RWPE2 (cell line): ENCODE measurements at regions not wholly inside any gene's neighbourhood (a gene's known extent, or its start where the extent isn't known, plus 50 kb on each side); places are given as distances from the start of the nearest gene placed in this dataset.
A peak's percentile ranks its signal among the peaks of the same experiment; 100 is the strongest.

Experiments
- ATAC-seq: fragments of 200-7000 bp; cut with Tn5 transposase; 3 replicates; pipeline ENCODE4 v1.9.1; 2021; ENCODE audit warnings: low read depth
- DNase-seq: peaks from one replicate; pipeline ENCODE4 v3.0.0-alpha.2; 2020; ENCODE audit warnings: low spot score
- H3K27ac ChIP-seq: fragments of 450-650 bp; 2 replicates; pipeline ENCODE4 v1.5.1; 2017; ENCODE audit warnings: mild to moderate bottlenecking; ENCODE audit not compliant: poor library complexity, severe bottlenecking
- H3K27me3 ChIP-seq: fragments of 250-450 bp; sonication (Bioruptor Pico); 2 replicates; pipeline ENCODE4 v1.5.1; 2021; ENCODE audit warnings: mild to moderate bottlenecking, moderate library complexity; ENCODE audit not compliant: insufficient read depth, poor library complexity, severe bottlenecking
- H3K36me3 ChIP-seq: fragments of 250-450 bp; sonication (Bioruptor Pico); 2 replicates; pipeline ENCODE4 v1.5.1; 2020; ENCODE audit warnings: low read depth, mild to moderate bottlenecking, moderate library complexity
- H3K4me1 ChIP-seq: fragments of 250-450 bp; sonication (Bioruptor Pico); 2 replicates; pipeline ENCODE4 v1.5.1; 2021; ENCODE audit warnings: mild to moderate bottlenecking, moderate library complexity; ENCODE audit not compliant: insufficient read depth, poor library complexity, severe bottlenecking
- H3K4me3 ChIP-seq: fragments of 250-450 bp; sonication (Bioruptor Pico); 2 replicates; pipeline ENCODE4 v1.5.1; 2021; ENCODE audit warnings: mild to moderate bottlenecking, moderate library complexity; ENCODE audit not compliant: severe bottlenecking
- H3K9me3 ChIP-seq: fragments of 250-450 bp; sonication (Bioruptor Pico); 2 replicates; pipeline ENCODE4 v1.5.1; 2021; ENCODE audit warnings: mild to moderate bottlenecking, moderate library complexity; ENCODE audit not compliant: severe bottlenecking
- CTCF ChIP-seq: fragments of 450-650 bp; IDR thresholded peaks from one replicate; pipeline ENCODE4 v1.5.1; 2017; ENCODE audit warnings: mild to moderate bottlenecking, moderate library complexity; ENCODE audit not compliant: poor library complexity, severe bottlenecking

GRCh38 chr3:87498358-87499080, 222.1 kb upstream of the POU1F1 start:
- Histone ChIP-seq H3K9me3 (no peaks in the 10 kb centered on the region), H3K36me3 (no peaks in the 10 kb centered on the region), H3K27me3 (no peaks in the 10 kb centered on the region), H3K27ac (no peak overlapping the region), H3K4me3 (no peak overlapping the region), H3K4me1 (no peaks in the 10 kb centered on the region)
- no peak for DNase-seq
- ATAC-seq = 0 out of 3 replicates have a peak, but pooled peaks have one; percentile 36
- TF ChIP-seq CTCF = no peak

- no peaks in the 10 kb centered on the region for H3K27me3 ChIP-seq
- no peak overlapping the region for H3K4me3 ChIP-seq
- H3K36me3 ChIP-seq = no peaks in the 10 kb centered on the region
- H3K27ac ChIP-seq = no peak overlapping the region
- TF ChIP-seq CTCF = no peak
- ATAC-seq (no peak), DNase-seq (no peak)
- no peaks in the 10 kb centered on the region for H3K4me1 ChIP-seq
- no peaks in the 10 kb centered on the region for H3K9me3 ChIP-seq
These were observed 219.6 kb upstream of the POU1F1 start for GRCh38 chr3:87495938-87496337.

GRCh38 chr3:87494264-87494663, 217.9 kb upstream of the POU1F1 start:
- no peak for TF ChIP-seq CTCF
- DNase-seq = no peak
- no peak overlapping the region for H3K27ac ChIP-seq
- no peak for ATAC-seq
- H3K4me1 ChIP-seq = no peaks in the 10 kb centered on the region
- no peaks in the 10 kb centered on the region for H3K27me3 ChIP-seq
- no peak overlapping the region for H3K4me3 ChIP-seq
- H3K9me3 ChIP-seq = no peaks in the 10 kb centered on the region
- H3K36me3 ChIP-seq = no peaks in the 10 kb centered on the region

GRCh38 chr3:87491843-87492242, 215.5 kb upstream of the POU1F1 start:
- no peaks in the 10 kb centered on the region for H3K36me3 ChIP-seq
- H3K27me3 ChIP-seq = no peaks in the 10 kb centered on the region
- TF ChIP-seq CTCF = no peak
- ATAC-seq (no peak), DNase-seq (no peak)
- no peak overlapping the region for H3K4me3 ChIP-seq
- no peaks in the 10 kb centered on the region for H3K9me3 ChIP-seq
- H3K27ac ChIP-seq = no peak overlapping the region
- no peaks in the 10 kb centered on the region for H3K4me1 ChIP-seq

- DNase-seq (no peak), ATAC-seq (no peak)
- TF ChIP-seq CTCF = no peak
- no peak overlapping the region for H3K27ac ChIP-seq
- no peaks in the 10 kb centered on the region for H3K9me3 ChIP-seq
- H3K4me1 ChIP-seq = no peaks in the 10 kb centered on the region
- H3K27me3 ChIP-seq = no peaks in the 10 kb centered on the region
- no peaks in the 10 kb centered on the region for H3K36me3 ChIP-seq
- H3K4me3 ChIP-seq = no peak overlapping the region
These were observed 213.5 kb upstream of the POU1F1 start for GRCh38 chr3:87489892-87490291.
